ENCODE measurements at regions not wholly inside any gene's neighbourhood (a gene's known extent, or its start where the extent isn't known, plus 50 kb on each side); places are given as distances from the start of the nearest gene placed in this dataset.

- Histone ChIP-seq H3K27ac (no peak overlapping the region), H3K27me3 (no peaks in the 10 kb centered on the region), H3K9me3 (no peaks in the 10 kb centered on the region), H3K36me3 (no peaks in the 10 kb centered on the region), H3K4me1 (ENCODE audit: control insufficient read depth in 1 of 2, insufficient read depth in 1 of 2, low read depth in 1 of 2, low read length in 1 of 2) (no peaks in the 10 kb centered on the region), H3K4me3 (ENCODE audit: low read depth in 1 of 2, low read length in 1 of 2) (no peak overlapping the region)
- TF ChIP-seq, protein P1, sequence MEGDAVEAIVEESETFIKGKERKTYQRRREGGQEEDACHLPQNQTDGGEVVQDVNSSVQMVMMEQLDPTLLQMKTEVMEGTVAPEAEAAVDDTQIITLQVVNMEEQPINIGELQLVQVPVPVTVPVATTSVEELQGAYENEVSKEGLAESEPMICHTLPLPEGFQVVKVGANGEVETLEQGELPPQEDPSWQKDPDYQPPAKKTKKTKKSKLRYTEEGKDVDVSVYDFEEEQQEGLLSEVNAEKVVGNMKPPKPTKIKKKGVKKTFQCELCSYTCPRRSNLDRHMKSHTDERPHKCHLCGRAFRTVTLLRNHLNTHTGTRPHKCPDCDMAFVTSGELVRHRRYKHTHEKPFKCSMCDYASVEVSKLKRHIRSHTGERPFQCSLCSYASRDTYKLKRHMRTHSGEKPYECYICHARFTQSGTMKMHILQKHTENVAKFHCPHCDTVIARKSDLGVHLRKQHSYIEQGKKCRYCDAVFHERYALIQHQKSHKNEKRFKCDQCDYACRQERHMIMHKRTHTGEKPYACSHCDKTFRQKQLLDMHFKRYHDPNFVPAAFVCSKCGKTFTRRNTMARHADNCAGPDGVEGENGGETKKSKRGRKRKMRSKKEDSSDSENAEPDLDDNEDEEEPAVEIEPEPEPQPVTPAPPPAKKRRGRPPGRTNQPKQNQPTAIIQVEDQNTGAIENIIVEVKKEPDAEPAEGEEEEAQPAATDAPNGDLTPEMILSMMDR (IDR thresholded peaks at IDR 0.05) = no peak
Observed at GRCh38 chr10:62651341-62651740, 153.2 kb upstream of the ADO start.

DNA sequence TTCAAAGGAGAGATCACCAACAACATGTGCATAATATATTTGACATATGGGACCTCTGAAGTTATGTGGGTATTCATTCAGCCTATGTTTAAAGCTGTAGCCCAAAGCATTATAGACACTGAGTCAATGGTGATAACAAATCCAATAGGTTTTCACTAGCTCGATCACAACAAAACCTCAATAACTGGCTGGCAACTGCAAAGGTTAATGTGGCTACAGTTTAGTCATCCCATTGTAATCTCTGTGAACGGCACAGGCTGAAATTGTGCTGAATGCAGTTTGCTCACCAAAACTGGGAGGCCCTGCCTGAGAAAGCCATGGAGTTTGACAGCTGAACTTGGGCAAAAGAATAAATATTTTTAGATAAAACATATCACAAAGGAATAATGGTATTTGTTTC lies 152.4 kb upstream of the ADO start:
- H3K27me3 ChIP-seq = no peaks in the 10 kb centered on the region
- no peaks in the 10 kb centered on the region for H3K9me3 ChIP-seq
- no peaks in the 10 kb centered on the region for H3K36me3 ChIP-seq
- no peak overlapping the region for H3K27ac ChIP-seq
- no peaks in the 10 kb centered on the region for H3K4me1 ChIP-seq (ENCODE audit: control insufficient read depth in 1 of 2, insufficient read depth in 1 of 2, low read depth in 1 of 2, low read length in 1 of 2)
- TF ChIP-seq, protein P1 (IDR thresholded peaks at IDR 0.05) = no peak
- no peak overlapping the region for H3K4me3 ChIP-seq (ENCODE audit: low read depth in 1 of 2, low read length in 1 of 2)

DNA sequence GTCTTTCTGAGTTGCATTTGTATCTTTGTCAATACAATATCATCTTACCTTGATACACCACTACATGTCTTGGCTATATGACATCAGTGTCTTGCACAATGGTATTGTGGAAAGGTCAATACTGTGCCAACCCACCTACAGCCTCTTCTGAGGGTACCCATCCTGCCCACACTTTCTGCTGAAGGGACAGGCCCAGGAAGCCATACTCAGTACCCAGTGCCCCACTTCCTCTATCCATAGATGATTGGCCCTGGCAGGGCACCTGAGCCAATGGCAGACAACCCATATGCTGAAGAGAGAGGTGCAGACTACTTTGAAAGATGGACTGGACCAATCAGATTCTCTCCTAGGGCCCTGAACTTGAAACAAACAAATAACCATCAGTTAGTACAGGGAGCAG lies 152.0 kb upstream of the ADO start:
- H3K4me3 ChIP-seq (ENCODE audit: low read depth in 1 of 2, low read length in 1 of 2) = no peak overlapping the region

GRCh38 chr10:62653254-62653653 lies 151.3 kb upstream of the ADO start:
- H3K27ac ChIP-seq = no peak overlapping the region
- no peak overlapping the region for H3K4me3 ChIP-seq (ENCODE audit: low read depth in 1 of 2, low read length in 1 of 2)
- TF ChIP-seq, protein P1 (IDR thresholded peaks at IDR 0.05) = no peak
- H3K27me3 ChIP-seq = no peaks in the 10 kb centered on the region
- H3K9me3 ChIP-seq = no peaks in the 10 kb centered on the region
- no peaks in the 10 kb centered on the region for H3K4me1 ChIP-seq (ENCODE audit: control insufficient read depth in 1 of 2, insufficient read depth in 1 of 2, low read depth in 1 of 2, low read length in 1 of 2)
- H3K36me3 ChIP-seq = no peaks in the 10 kb centered on the region

More for the DNA sequence above, 152.0 kb upstream of the ADO start:
- H3K27me3 ChIP-seq = no peaks in the 10 kb centered on the region
- TF ChIP-seq, protein P1 (IDR thresholded peaks at IDR 0.05) = no peak
- no peak overlapping the region for H3K27ac ChIP-seq
- no peaks in the 10 kb centered on the region for H3K4me1 ChIP-seq (ENCODE audit: control insufficient read depth in 1 of 2, insufficient read depth in 1 of 2, low read depth in 1 of 2, low read length in 1 of 2)
- H3K36me3 ChIP-seq = no peaks in the 10 kb centered on the region
- no peaks in the 10 kb centered on the region for H3K9me3 ChIP-seq

DNA sequence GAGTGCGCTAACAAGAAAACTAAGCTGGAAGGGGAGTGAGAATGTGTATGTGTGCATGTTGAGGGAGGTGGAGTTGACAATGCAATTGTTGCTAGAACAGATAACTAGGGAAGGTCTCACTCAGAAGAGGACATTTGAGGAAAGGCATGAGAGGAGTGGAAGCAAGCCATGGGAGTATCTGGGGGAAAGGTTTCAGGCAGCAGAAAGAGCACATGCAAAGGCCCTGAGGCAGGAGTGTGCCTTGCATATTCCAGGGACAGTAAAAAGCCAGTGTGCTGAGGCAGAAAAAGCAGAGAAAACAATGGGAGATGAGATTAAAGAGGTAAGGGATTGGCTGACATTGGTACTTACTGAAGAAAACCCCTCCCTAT lies 149.6 kb upstream of the ADO start:
- no peak overlapping the region for H3K27ac ChIP-seq
- H3K4me3 ChIP-seq (ENCODE audit: low read depth in 1 of 2, low read length in 1 of 2) = no peak overlapping the region
- H3K4me1 ChIP-seq (ENCODE audit: control insufficient read depth in 1 of 2, insufficient read depth in 1 of 2, low read depth in 1 of 2, low read length in 1 of 2) = no peaks in the 10 kb centered on the region
- no peaks in the 10 kb centered on the region for H3K9me3 ChIP-seq
- TF ChIP-seq, protein P1 (IDR thresholded peaks at IDR 0.05) = no peak
- no peaks in the 10 kb centered on the region for H3K36me3 ChIP-seq
- no peaks in the 10 kb centered on the region for H3K27me3 ChIP-seq

Data from neutrophil (primary cell).